PC-9 (cell line): ENCODE measurements at regions not wholly inside any gene's neighbourhood (a gene's known extent, or its start where the extent isn't known, plus 50 kb on each side); places are given as distances from the start of the nearest gene placed in this dataset.

Experiments used
- CTCF ChIP-seq: fragments of 200-600 bp; sonication (generic); conservative IDR thresholded peaks from 2 replicates; pipeline ENCODE4 v1.6.1; 2017; ENCODE audit warnings: mixed run types, antibody characterized with exemption, mild to moderate bottlenecking, moderate library complexity
- EZH2 ChIP-seq: fragments of 200-600 bp; sonication (generic); IDR thresholded peaks from 2 replicates; pipeline ENCODE4 v1.8.0; 2017; ENCODE audit warnings: antibody characterized with exemption, low read depth

- TF ChIP-seq CTCF: no peak
- no peak for TF ChIP-seq EZH2
Measured at GRCh38 chr5:119899981-119900380, 270.6 kb downstream of the FAM170A start.
